Heart left ventricle (tissue), 13 donors: ENCODE measurements at regions not wholly inside any gene's neighbourhood (a gene's known extent, or its start where the extent isn't known, plus 50 kb on each side); places are given as distances from the start of the nearest gene placed in this dataset.

Experiments
- POLR2A ChIP-seq, 2 donors: fragments of 450-650 bp; IDR thresholded peaks; one replicate each; pipeline ENCODE4 v1.6.1; 2017; ENCODE audit warnings: antibody characterized with exemption in 2 of 2, mild to moderate bottlenecking in 2 of 2, moderate library complexity in 2 of 2
- TF ChIP-seq, protein P1 (sequence below), 12 donors: fragments of 200-600 bp; sonication (generic) in 4 of 12; IDR thresholded peaks; one replicate each; pipeline versions ENCODE4 v1.5.0 to v1.8.0; 2018 to 2022; ENCODE audit warnings: antibody characterized with exemption in 12 of 12, mild to moderate bottlenecking in 5 of 12
- donor health status: ischemic (EF 13 %, LVEDD 7.1; RV severe dilation, severe dysfunction).
- donor health status: DM: no; HTN: yes; CAD: no.
- donor health status: DM: no; HTN: no; CAD: no.
- donor health status: ischemic (EF 25% LVEDD 6.9; RV normal size, moderate dysfunction).
- donor health status: ischemic (EF 25% LVEDD 5.7; RV mildly dilated, moderate dysfunction).
- donor health status: ischemic (EF 35%, LVEDD 5.7; RV mildly dilated, moderate dysfunction).
- donor health status: nonischemic (EF 11% LVEDD 7.7; RV severe dilation, severe dysfunction).
- donor health status: DM: yes; HTN: yes; CAD: no.
- donor health status: PGD.
- donor health status: ischemic (EF 29% LVEDD 5.4; RV normal size, mild dysfunction).
- donor health status: nonischemic (EF 23%, LVEDD 6.1; RV moderate dilation, normal function).

DNA sequence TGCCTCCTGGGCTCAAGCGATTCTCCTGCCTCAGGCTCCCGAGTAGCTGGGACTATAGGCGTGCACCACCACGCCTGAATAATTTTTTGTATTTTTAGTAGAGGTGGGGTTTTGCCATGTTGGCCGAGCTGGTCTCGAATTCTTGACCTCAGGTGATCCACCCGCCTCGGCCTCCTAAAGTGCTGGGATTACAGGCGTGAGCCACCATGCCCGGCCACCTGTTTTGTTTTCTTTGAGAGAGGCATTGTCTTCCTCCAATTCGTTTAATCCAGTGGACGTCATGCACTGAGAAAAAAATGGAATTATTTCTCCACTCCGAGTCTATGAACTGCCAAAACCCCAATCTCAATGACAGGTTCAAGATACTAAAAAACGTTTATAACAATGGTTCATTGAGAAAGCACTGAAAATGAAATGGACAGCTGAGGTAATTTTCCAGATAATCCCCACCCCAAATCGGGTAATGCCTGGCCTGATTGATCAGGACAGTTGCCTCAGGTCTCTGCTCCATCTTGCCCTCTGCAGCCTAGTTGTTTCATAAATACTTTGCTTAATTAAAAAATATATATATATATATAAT is 132.7 kb upstream of the PARP11 start:
- TF ChIP-seq, protein P1, sequence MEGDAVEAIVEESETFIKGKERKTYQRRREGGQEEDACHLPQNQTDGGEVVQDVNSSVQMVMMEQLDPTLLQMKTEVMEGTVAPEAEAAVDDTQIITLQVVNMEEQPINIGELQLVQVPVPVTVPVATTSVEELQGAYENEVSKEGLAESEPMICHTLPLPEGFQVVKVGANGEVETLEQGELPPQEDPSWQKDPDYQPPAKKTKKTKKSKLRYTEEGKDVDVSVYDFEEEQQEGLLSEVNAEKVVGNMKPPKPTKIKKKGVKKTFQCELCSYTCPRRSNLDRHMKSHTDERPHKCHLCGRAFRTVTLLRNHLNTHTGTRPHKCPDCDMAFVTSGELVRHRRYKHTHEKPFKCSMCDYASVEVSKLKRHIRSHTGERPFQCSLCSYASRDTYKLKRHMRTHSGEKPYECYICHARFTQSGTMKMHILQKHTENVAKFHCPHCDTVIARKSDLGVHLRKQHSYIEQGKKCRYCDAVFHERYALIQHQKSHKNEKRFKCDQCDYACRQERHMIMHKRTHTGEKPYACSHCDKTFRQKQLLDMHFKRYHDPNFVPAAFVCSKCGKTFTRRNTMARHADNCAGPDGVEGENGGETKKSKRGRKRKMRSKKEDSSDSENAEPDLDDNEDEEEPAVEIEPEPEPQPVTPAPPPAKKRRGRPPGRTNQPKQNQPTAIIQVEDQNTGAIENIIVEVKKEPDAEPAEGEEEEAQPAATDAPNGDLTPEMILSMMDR (IDR thresholded peaks at IDR 0.05): no peak
- no peak for TF ChIP-seq POLR2A (IDR thresholded peaks at IDR 0.05)
